ENCODE measurements at regions not wholly inside any gene's neighbourhood (a gene's known extent, or its start where the extent isn't known, plus 50 kb on each side); places are given as distances from the start of the nearest gene placed in this dataset.

DNA sequence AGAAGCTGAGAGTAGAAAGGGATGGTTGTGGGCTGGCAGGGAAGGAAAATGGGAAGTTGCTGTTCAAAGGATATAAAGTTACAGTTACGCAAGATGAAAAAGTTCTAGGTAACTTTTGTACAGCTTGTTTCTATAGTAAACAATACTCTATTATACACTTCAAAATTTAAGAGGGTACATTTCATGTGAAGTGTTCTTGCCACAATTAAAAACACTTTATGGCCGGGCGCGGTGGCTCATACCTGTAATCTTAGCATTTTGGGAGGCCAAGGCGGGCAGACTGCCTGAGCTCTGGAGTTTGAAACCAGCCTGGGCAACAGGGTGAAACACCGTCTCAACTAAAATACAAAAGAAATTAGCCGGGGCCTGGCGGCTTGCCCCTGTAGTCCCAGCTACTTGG is 623.6 kb downstream of the STIM2 start:
- CTCF ChIA-PET: no interaction called here
- no peak for DNase-seq (ENCODE audit: low read depth, low spot score)
- Histone ChIP-seq H3K27ac (ENCODE audit: low read length) (no peak overlapping the region), H3K4me3 (ENCODE audit: low read depth in 2 of 2, low read length in 2 of 2) (no peak overlapping the region), H3K4me1 (ENCODE audit: control insufficient read depth, insufficient read depth, low read length) (no peaks in the 10 kb centered on the region), H3K9me3 (ENCODE audit: control insufficient read depth, insufficient read depth, low read depth, low read length) (no peaks in the 10 kb centered on the region), H3K27me3 (ENCODE audit: control insufficient read depth, insufficient read depth, low read length) (no peaks in the 10 kb centered on the region), H3K36me3 (ENCODE audit: control insufficient read depth, insufficient read depth, low read length) (no peaks in the 10 kb centered on the region)
- TF ChIP-seq SIN3A (IDR thresholded peaks at IDR 0.05; ENCODE audit: borderline replicate concordance, insufficient read depth, low read depth, low read length) (no peak), POLR2AphosphoS5 (IDR thresholded peaks at IDR 0.05; ENCODE audit: low read depth, low read length) (no peak), TCF7L2 (IDR thresholded peaks at IDR 0.05; ENCODE audit: low read depth, low read length) (no peak)
- TF ChIP-seq, protein P1, sequence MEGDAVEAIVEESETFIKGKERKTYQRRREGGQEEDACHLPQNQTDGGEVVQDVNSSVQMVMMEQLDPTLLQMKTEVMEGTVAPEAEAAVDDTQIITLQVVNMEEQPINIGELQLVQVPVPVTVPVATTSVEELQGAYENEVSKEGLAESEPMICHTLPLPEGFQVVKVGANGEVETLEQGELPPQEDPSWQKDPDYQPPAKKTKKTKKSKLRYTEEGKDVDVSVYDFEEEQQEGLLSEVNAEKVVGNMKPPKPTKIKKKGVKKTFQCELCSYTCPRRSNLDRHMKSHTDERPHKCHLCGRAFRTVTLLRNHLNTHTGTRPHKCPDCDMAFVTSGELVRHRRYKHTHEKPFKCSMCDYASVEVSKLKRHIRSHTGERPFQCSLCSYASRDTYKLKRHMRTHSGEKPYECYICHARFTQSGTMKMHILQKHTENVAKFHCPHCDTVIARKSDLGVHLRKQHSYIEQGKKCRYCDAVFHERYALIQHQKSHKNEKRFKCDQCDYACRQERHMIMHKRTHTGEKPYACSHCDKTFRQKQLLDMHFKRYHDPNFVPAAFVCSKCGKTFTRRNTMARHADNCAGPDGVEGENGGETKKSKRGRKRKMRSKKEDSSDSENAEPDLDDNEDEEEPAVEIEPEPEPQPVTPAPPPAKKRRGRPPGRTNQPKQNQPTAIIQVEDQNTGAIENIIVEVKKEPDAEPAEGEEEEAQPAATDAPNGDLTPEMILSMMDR (IDR thresholded peaks at IDR 0.05): no peak
- TF ChIP-seq, protein P2, sequence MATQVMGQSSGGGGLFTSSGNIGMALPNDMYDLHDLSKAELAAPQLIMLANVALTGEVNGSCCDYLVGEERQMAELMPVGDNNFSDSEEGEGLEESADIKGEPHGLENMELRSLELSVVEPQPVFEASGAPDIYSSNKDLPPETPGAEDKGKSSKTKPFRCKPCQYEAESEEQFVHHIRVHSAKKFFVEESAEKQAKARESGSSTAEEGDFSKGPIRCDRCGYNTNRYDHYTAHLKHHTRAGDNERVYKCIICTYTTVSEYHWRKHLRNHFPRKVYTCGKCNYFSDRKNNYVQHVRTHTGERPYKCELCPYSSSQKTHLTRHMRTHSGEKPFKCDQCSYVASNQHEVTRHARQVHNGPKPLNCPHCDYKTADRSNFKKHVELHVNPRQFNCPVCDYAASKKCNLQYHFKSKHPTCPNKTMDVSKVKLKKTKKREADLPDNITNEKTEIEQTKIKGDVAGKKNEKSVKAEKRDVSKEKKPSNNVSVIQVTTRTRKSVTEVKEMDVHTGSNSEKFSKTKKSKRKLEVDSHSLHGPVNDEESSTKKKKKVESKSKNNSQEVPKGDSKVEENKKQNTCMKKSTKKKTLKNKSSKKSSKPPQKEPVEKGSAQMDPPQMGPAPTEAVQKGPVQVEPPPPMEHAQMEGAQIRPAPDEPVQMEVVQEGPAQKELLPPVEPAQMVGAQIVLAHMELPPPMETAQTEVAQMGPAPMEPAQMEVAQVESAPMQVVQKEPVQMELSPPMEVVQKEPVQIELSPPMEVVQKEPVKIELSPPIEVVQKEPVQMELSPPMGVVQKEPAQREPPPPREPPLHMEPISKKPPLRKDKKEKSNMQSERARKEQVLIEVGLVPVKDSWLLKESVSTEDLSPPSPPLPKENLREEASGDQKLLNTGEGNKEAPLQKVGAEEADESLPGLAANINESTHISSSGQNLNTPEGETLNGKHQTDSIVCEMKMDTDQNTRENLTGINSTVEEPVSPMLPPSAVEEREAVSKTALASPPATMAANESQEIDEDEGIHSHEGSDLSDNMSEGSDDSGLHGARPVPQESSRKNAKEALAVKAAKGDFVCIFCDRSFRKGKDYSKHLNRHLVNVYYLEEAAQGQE (IDR thresholded peaks at IDR 0.05; ENCODE audit: insufficient read depth in 1 of 2, low read depth in 2 of 2, low read length in 1 of 2): no peak
- in situ Hi-C loops (cut with HindIII; ENCODE audit: low pct_unique_long_range_greater_than_20kb, low sequenced_read_pairs): no loop called here
- no peak for ATAC-seq
- no TSS peak for BruUV-seq (replicated peaks)
- POLR2A ChIA-PET: no interaction called here
- intact Hi-C loops (cut with micrococcal nuclease; ENCODE audit: unreplicated experiment): no loop called here

DNA sequence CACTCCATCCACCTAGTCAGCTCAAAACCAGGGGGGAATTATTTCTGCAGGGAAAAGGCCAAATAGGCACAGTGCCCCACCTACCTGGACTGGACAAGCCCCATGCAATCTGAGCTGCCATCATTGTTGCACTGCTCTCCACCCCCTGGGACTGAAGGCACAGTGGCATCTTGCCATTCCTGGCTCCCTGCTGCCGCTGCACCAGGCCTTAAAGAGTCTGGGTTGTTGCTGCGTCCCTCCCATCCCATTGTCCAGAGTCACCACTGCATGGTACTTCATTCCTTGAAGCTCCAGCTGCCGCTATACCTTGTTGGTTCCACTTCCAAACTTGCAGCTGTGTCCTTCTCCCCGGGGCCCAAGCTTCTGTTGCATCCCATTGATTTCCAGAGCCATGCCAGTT is 629.7 kb downstream of the STIM2 start:
- Histone ChIP-seq H3K27ac (ENCODE audit: low read length) (no peak overlapping the region), H3K36me3 (ENCODE audit: control insufficient read depth, insufficient read depth, low read length) (no peaks in the 10 kb centered on the region), H3K4me3 (ENCODE audit: low read depth in 2 of 2, low read length in 2 of 2) (no peak overlapping the region), H3K9me3 (ENCODE audit: control insufficient read depth, insufficient read depth, low read depth, low read length) (no peaks in the 10 kb centered on the region), H3K27me3 (ENCODE audit: control insufficient read depth, insufficient read depth, low read length) (no peaks in the 10 kb centered on the region), H3K4me1 (ENCODE audit: control insufficient read depth, insufficient read depth, low read length) (no peaks in the 10 kb centered on the region)
- BruUV-seq (replicated peaks): no TSS peak
- TF ChIP-seq, protein P1 (IDR thresholded peaks at IDR 0.05): no peak
- in situ Hi-C loops (cut with HindIII; ENCODE audit: low pct_unique_long_range_greater_than_20kb, low sequenced_read_pairs) (no loop called here), intact Hi-C loops (cut with micrococcal nuclease; ENCODE audit: unreplicated experiment) (no loop called here)
- ChIA-PET CTCF (no interaction called here), POLR2A (no interaction called here)
- DNase-seq (ENCODE audit: low read depth, low spot score) (no peak), ATAC-seq (no peak)

DNA sequence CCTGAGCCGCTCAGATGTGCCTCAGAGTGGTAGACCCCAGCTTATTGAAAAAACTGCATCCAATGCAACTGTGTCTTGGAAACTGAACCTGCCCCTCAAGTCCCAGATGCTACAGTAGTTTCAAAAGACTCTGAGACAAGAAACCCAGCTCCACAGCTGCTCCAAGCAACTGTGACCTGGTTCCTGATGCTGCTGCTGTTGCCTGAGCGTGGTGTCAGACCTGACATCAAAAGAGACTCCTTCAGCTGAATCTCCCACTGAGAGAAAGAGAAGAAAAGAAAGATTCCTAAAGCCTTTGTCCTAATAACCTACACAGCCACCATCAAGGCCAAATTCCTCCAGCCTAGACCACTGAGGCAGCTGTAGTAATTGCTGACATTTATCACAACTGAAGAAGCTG is 630.1 kb downstream of the STIM2 start:
- POLR2A ChIA-PET: no interaction called here
- DNase-seq (ENCODE audit: low read depth, low spot score) (no peak), ATAC-seq (no peak)
- in situ Hi-C loops (cut with HindIII; ENCODE audit: low pct_unique_long_range_greater_than_20kb, low sequenced_read_pairs) (no loop called here), intact Hi-C loops (cut with micrococcal nuclease; ENCODE audit: unreplicated experiment) (no loop called here)
- BruUV-seq (replicated peaks): no TSS peak
- no peak overlapping the region for H3K27ac ChIP-seq (ENCODE audit: low read length)
- H3K27me3 ChIP-seq (ENCODE audit: control insufficient read depth, insufficient read depth, low read length): no peaks in the 10 kb centered on the region
- H3K4me3 ChIP-seq (ENCODE audit: low read depth in 2 of 2, low read length in 2 of 2): no peak overlapping the region
- TF ChIP-seq, protein P2 (IDR thresholded peaks at IDR 0.05; ENCODE audit: insufficient read depth in 1 of 2, low read depth in 2 of 2, low read length in 1 of 2): no peak
- TF ChIP-seq, protein P1 (IDR thresholded peaks at IDR 0.05): no peak
- TF ChIP-seq SIN3A (IDR thresholded peaks at IDR 0.05; ENCODE audit: borderline replicate concordance, insufficient read depth, low read depth, low read length) (no peak), POLR2AphosphoS5 (IDR thresholded peaks at IDR 0.05; ENCODE audit: low read depth, low read length) (no peak), TCF7L2 (IDR thresholded peaks at IDR 0.05; ENCODE audit: low read depth, low read length) (no peak)
- CTCF ChIA-PET: no interaction called here
- no peaks in the 10 kb centered on the region for H3K4me1 ChIP-seq (ENCODE audit: control insufficient read depth, insufficient read depth, low read length)
- no peaks in the 10 kb centered on the region for H3K9me3 ChIP-seq (ENCODE audit: control insufficient read depth, insufficient read depth, low read depth, low read length)
- H3K36me3 ChIP-seq (ENCODE audit: control insufficient read depth, insufficient read depth, low read length): no peaks in the 10 kb centered on the region

All from Panc1 (cell line).